HL-60 (cell line): ENCODE measurements at regions not wholly inside any gene's neighbourhood (a gene's known extent, or its start where the extent isn't known, plus 50 kb on each side); places are given as distances from the start of the nearest gene placed in this dataset.

ENCODE experiments used
- GABPA ChIP-seq: IDR thresholded peaks from 2 replicates; pipeline ENCODE4 v1.6.1; 2012; ENCODE audit warnings: low read depth
- TF ChIP-seq, protein P1 (sequence below): IDR thresholded peaks from one replicate; pipeline ENCODE4 v1.5.1; 2011; ENCODE audit warnings: low read length, control low read depth, inconsistent platforms; ENCODE audit not compliant: insufficient read depth

- TF ChIP-seq, protein P1, sequence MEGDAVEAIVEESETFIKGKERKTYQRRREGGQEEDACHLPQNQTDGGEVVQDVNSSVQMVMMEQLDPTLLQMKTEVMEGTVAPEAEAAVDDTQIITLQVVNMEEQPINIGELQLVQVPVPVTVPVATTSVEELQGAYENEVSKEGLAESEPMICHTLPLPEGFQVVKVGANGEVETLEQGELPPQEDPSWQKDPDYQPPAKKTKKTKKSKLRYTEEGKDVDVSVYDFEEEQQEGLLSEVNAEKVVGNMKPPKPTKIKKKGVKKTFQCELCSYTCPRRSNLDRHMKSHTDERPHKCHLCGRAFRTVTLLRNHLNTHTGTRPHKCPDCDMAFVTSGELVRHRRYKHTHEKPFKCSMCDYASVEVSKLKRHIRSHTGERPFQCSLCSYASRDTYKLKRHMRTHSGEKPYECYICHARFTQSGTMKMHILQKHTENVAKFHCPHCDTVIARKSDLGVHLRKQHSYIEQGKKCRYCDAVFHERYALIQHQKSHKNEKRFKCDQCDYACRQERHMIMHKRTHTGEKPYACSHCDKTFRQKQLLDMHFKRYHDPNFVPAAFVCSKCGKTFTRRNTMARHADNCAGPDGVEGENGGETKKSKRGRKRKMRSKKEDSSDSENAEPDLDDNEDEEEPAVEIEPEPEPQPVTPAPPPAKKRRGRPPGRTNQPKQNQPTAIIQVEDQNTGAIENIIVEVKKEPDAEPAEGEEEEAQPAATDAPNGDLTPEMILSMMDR = no peak
- TF ChIP-seq GABPA = no peak
Observed at GRCh38 chr4:17092736-17093437, 194.4 kb upstream of the LDB2 start.
